AG10803 (cell line): ENCODE measurements at regions not wholly inside any gene's neighbourhood (a gene's known extent, or its start where the extent isn't known, plus 50 kb on each side); places are given as distances from the start of the nearest gene placed in this dataset.
"Not testable (repeated sequence)": the region's sequence is repeated elsewhere in the genome, so short reads cannot be mapped to it uniquely, and the experiment has no call there.

Experiments
- DNase-seq: peaks from one replicate; pipeline ENCODE4 v3.0.0; 2010; ENCODE audit warnings: low read depth
- H3K4me3 ChIP-seq: 2 replicates; pipeline ENCODE4 v1.5.1; 2011; ENCODE audit warnings: mild to moderate bottlenecking, low read length, control low read depth
- TF ChIP-seq, protein P1 (sequence below): conservative IDR thresholded peaks from 2 replicates; pipeline ENCODE4 v1.5.1; 2011; ENCODE audit warnings: mild to moderate bottlenecking, low read length, control low read depth, inconsistent platforms

DNA sequence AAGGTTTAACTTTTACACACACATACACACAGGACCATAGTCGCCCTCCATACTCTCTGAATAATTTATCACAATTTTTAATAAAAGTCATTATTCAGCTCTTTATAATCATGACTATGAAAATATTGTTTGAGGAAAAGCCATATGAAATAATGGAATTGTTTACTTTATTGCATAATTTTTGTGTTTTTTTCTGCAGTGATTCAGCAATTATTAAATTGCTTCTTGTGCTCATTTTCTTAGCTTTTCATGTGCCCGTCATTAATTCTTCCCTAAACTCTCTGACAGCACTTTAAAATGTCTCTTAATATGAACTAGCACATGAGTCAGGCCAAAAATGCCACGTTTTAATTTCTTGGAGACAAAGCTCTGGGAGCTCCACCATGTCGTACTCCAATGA, 77.5 kb upstream of the ALX4 start:
- H3K4me3 ChIP-seq = no peak overlapping the region
- no peak for DNase-seq
- TF ChIP-seq, protein P1, sequence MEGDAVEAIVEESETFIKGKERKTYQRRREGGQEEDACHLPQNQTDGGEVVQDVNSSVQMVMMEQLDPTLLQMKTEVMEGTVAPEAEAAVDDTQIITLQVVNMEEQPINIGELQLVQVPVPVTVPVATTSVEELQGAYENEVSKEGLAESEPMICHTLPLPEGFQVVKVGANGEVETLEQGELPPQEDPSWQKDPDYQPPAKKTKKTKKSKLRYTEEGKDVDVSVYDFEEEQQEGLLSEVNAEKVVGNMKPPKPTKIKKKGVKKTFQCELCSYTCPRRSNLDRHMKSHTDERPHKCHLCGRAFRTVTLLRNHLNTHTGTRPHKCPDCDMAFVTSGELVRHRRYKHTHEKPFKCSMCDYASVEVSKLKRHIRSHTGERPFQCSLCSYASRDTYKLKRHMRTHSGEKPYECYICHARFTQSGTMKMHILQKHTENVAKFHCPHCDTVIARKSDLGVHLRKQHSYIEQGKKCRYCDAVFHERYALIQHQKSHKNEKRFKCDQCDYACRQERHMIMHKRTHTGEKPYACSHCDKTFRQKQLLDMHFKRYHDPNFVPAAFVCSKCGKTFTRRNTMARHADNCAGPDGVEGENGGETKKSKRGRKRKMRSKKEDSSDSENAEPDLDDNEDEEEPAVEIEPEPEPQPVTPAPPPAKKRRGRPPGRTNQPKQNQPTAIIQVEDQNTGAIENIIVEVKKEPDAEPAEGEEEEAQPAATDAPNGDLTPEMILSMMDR = no peak

DNA sequence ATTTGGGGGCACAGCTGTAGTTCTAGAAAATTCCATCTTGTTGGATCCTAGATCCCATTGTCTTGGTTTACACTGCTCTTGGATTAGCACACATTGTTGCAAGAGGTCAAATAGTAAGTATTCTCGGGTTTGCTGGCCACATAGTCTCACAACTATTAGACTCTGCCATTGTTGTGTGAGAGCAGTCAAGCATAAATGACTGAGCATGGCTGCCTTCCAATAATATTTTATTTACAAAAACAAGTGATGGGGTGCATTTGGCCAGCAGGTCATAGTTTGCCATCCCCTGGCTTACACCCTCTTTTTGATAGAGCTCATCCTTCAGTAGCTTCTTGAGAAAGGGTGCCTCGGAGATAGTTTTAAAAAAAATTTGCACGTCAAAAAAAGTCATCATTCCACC, 77.9 kb upstream of the ALX4 start:
- no peak for DNase-seq
- H3K4me3 ChIP-seq = no peak overlapping the region
- TF ChIP-seq, protein P1 = no peak

DNA sequence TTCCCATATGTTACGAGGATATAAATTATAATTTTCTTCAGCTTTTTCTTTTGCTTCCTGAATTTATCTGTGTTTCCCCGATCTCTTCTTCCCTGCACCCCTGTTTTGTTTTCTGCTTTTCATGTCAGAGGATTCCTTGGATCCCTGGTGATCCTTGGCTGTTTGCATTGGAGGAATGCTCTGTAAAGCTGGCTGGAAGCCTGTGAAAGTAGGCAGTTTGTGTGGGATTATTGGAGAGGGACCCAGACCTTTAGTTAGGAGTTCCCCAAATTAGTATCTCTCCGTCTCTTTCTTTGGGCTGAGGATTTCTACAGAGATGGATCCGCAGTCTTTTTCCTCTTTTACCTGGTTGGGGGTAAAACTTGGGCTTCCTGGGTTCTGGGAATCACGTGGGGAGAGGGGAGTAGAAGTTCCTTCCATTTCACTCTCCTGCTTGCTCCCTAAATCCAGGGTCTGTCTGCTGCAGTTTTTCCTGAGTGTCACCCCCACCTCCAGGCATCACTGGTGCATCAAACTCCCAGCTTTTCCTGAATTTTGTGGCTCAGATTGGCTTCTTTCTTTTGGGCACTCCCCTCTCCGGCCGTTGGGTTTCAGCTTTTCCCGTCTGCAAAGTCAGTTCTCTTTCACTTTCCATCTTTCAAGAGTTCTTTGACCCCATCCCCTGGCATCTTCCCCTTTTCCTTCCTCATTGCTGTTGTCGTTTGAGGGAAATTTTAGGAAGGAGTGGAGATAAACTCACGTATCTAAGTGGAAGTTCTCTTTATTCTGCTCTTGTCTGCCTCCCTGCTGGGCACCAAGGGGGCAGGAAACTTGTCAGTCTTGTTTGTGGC, 79.1 kb upstream of the ALX4 start:
- TF ChIP-seq, protein P1 = no peak
- H3K4me3 ChIP-seq = no peak overlapping the region
- DNase-seq = no peak

- H3K4me3 ChIP-seq = no peak overlapping the region
- no peak for DNase-seq
- TF ChIP-seq, protein P1 = no peak
Observed at GRCh38 chr11:44389963-44390605, 80.1 kb upstream of the ALX4 start.

GRCh38 chr11:44391004-44391403, 81.1 kb upstream of the ALX4 start:
- DNase-seq, H3K4me3 ChIP-seq: not testable (repeated sequence)

DNA sequence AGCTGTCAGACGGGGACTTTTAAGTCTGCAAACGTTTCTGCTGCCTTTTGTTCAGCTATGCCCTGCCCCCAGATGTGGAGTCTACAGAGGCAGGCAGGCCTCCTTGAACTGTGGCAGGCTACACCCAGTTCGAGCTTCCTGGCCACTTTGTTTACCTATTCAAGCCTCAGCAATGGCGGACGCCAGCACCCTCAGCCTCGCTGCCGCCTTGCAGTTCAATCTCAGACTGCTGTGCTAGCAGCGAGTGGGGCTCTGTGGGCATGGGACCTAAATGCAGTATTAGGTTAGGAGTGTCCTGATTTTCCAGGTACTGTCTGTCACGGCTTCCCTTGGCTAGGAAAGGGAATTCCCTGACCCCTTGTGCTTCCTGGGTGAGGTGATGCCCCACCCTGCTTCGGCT, 86.8 kb upstream of the ALX4 start:
- DNase-seq, H3K4me3 ChIP-seq: not testable (repeated sequence)

- no peak for DNase-seq
- TF ChIP-seq, protein P1 = no peak
- H3K4me3 ChIP-seq = no peak overlapping the region
Observed at GRCh38 chr11:44397586-44398178, 87.7 kb upstream of the ALX4 start.

- no peak for DNase-seq
- no peak overlapping the region for H3K4me3 ChIP-seq
- TF ChIP-seq, protein P1 = no peak
Observed at GRCh38 chr11:44398266-44399030, 88.5 kb upstream of the ALX4 start.
